ENCODE measurements at regions not wholly inside any gene's neighbourhood (a gene's known extent, or its start where the extent isn't known, plus 50 kb on each side); places are given as distances from the start of the nearest gene placed in this dataset.

- no peak for TF ChIP-seq EP300 (IDR thresholded peaks at IDR 0.05; ENCODE audit: borderline replicate concordance in 1 of 2, low read depth in 2 of 2, low read length in 2 of 2)
- TF ChIP-seq RFX5 (IDR thresholded peaks at IDR 0.05; ENCODE audit: borderline replicate concordance, low read depth, low read length), result no peak
- TF ChIP-seq TAF1 (IDR thresholded peaks at IDR 0.05; ENCODE audit: low read depth, low read length), result no peak
- no peak for TF ChIP-seq CTCF (IDR thresholded peaks at IDR 0.05; ENCODE audit: control extremely low read depth in 1 of 3, insufficient read depth in 1 of 3, low read depth in 1 of 3, low read length in 3 of 3)
- no peak for TF ChIP-seq EZH2 (IDR thresholded peaks at IDR 0.05; ENCODE audit: low read depth, low read length, severe bottlenecking)
- no peak for TF ChIP-seq RAD21 (IDR thresholded peaks at IDR 0.05 in 1 of 2, conservative IDR thresholded peaks at IDR 0.05 in 1 of 2; ENCODE audit: low read depth in 2 of 2, low read length in 2 of 2)
- no peak for TF ChIP-seq POLR2AphosphoS5 (IDR thresholded peaks at IDR 0.05; ENCODE audit: low read depth, low read length)
These were observed 54.6 kb downstream of the FRMPD3 start for GRCh38 chrX:107504006-107504405.

Measured in H1 (cell line).